Upper lobe of left lung (tissue), 6 donors: ENCODE measurements at regions not wholly inside any gene's neighbourhood (a gene's known extent, or its start where the extent isn't known, plus 50 kb on each side); places are given as distances from the start of the nearest gene placed in this dataset.
"Not testable (repeated sequence)": the region's sequence is repeated elsewhere in the genome, so short reads cannot be mapped to it uniquely, and the experiment has no call there.

Experiments
- ATAC-seq, 2 donors: fragments of 200-7000 bp; cut with Tn5 transposase; one replicate each; pipeline ENCODE4 v1.9.1; 2022; ENCODE audit warnings: mild to moderate bottlenecking in 2 of 2, moderate library complexity in 2 of 2; ENCODE audit not compliant: low FRiP score in 2 of 2
- DNase-seq, 2 donors: peaks; one replicate each; pipeline ENCODE4 v3.0.0-alpha.2; 2019 to 2020
- H3K27ac ChIP-seq, 4 donors: fragments of 200-600 bp; sonication (generic); one replicate each; pipeline ENCODE4 v1.5.1; 2016 to 2019
- H3K27me3 ChIP-seq, 4 donors: fragments of 200-600 bp; sonication (generic); one replicate each; pipeline ENCODE4 v1.5.1; 2017 to 2019
- H3K36me3 ChIP-seq, 4 donors: fragments of 200-600 bp; sonication (generic); one replicate each; pipeline ENCODE4 v1.5.1; 2016 to 2019
- H3K4me1 ChIP-seq, 4 donors: fragments of 200-600 bp; sonication (generic); one replicate each; pipeline ENCODE4 v1.5.1; 2018 to 2019
- H3K4me3 ChIP-seq, 4 donors: fragments of 200-600 bp; sonication (generic); one replicate each; pipeline ENCODE4 v1.5.1; 2017 to 2019; ENCODE audit warnings: mild to moderate bottlenecking in 2 of 4, moderate library complexity in 1 of 4
- H3K9me3 ChIP-seq, 4 donors: fragments of 200-600 bp; sonication (generic); one replicate each; pipeline ENCODE4 v1.5.1; 2018 to 2019
- CTCF ChIP-seq, 6 experiments: fragments of 450-650 bp in 4 of 6; fragments of 200-600 bp in 2 of 6; sonication (generic) in 2 of 6; IDR thresholded peaks; one replicate each; pipeline ENCODE4 v1.5.1; 2016 to 2019; ENCODE audit warnings: antibody characterized with exemption in 6 of 6
- EP300 ChIP-seq, 4 donors: sonication (generic); formaldehyde crosslinking; IDR thresholded peaks; one replicate each; pipeline ENCODE4 v1.5.1; 2017; ENCODE audit warnings: antibody characterized with exemption in 4 of 4, control low read depth in 2 of 4
- POLR2A ChIP-seq, 4 donors: fragments of 450-650 bp; IDR thresholded peaks; one replicate each; pipeline ENCODE4 v1.5.1; 2016 to 2017; ENCODE audit warnings: antibody characterized with exemption in 4 of 4, mild to moderate bottlenecking in 2 of 4
- POLR2AphosphoS5 ChIP-seq, 2 donors: sonication (generic); formaldehyde crosslinking; IDR thresholded peaks; one replicate each; pipeline ENCODE4 v1.5.1; 2017; ENCODE audit warnings: antibody characterized with exemption in 2 of 2
- WGBS, 2 donors: methylation state at CpG; one replicate each; pipeline ENCODE4 v1.1.5; 2017 to 2018; 5-methylcytosine and 5-hydroxymethylcytosine counted together
- donor health status: DM: no; HTN: no; CAD: no; lungs with moderate emphysema.
- donor health status: DM: no; HTN: yes; CAD: no; lungs with severe emphysema.

GRCh38 chr10:4395731-4396130, 430.3 kb upstream of the AKR1E2 start:
- 95 to 97% methylated on average over 6 of the region's 6 CpGs for WGBS, 2 donors

GRCh38 chr10:4394455-4394854, 431.6 kb upstream of the AKR1E2 start:
- DNase-seq, H3K27me3 ChIP-seq, H3K27ac ChIP-seq, H3K4me3 ChIP-seq, H3K9me3 ChIP-seq, ATAC-seq, H3K4me1 ChIP-seq, H3K36me3 ChIP-seq: not testable (repeated sequence)
- WGBS, 2 donors: 98 to 100% methylated on average over 3 of the region's 3 CpGs

More at GRCh38 chr10:4395731-4396130, 430.3 kb upstream of the AKR1E2 start:
- TF ChIP-seq EP300 (IDR thresholded peaks at IDR 0.05) (no peak), CTCF (IDR thresholded peaks at IDR 0.05) (no peak), POLR2A (IDR thresholded peaks at IDR 0.05) (no peak), POLR2AphosphoS5 (IDR thresholded peaks at IDR 0.05) (no peak)
- ATAC-seq (no peak), DNase-seq (no peak)
- no peaks in the 10 kb centered on the region for H3K4me1 ChIP-seq
- no peaks in the 10 kb centered on the region for H3K9me3 ChIP-seq
- H3K27me3 ChIP-seq: no peaks in the 10 kb centered on the region
- no peaks in the 10 kb centered on the region for H3K36me3 ChIP-seq
- no peak overlapping the region for H3K27ac ChIP-seq
- H3K4me3 ChIP-seq: no peak overlapping the region

GRCh38 chr10:4391683-4392082, 434.3 kb upstream of the AKR1E2 start:
- Histone ChIP-seq H3K27me3 (no peaks in the 10 kb centered on the region), H3K27ac (no peak overlapping the region), H3K4me1 (no peaks in the 10 kb centered on the region), H3K9me3 (no peaks in the 10 kb centered on the region), H3K36me3 (no peaks in the 10 kb centered on the region), H3K4me3 (no peak overlapping the region)
- TF ChIP-seq POLR2A (IDR thresholded peaks at IDR 0.05) (no peak), POLR2AphosphoS5 (IDR thresholded peaks at IDR 0.05) (no peak), CTCF (IDR thresholded peaks at IDR 0.05) (no peak), EP300 (IDR thresholded peaks at IDR 0.05) (no peak)
- WGBS, 2 donors: 82 to 89% methylated on average over 3 of the region's 3 CpGs
- no peak for ATAC-seq
- DNase-seq: no peak

- no peaks in the 10 kb centered on the region for H3K4me1 ChIP-seq
- no peaks in the 10 kb centered on the region for H3K36me3 ChIP-seq
- H3K9me3 ChIP-seq: no peaks in the 10 kb centered on the region
- no peak overlapping the region for H3K4me3 ChIP-seq
- no peak for TF ChIP-seq EP300 (IDR thresholded peaks at IDR 0.05)
- DNase-seq (no peak), ATAC-seq (no peak)
- WGBS, 2 donors: 93 to 97% methylated on average over 2 of the region's 2 CpGs
- no peak overlapping the region for H3K27ac ChIP-seq
- no peaks in the 10 kb centered on the region for H3K27me3 ChIP-seq
Measured at GRCh38 chr10:4390219-4390618, 435.8 kb upstream of the AKR1E2 start.

GRCh38 chr10:4385231-4385870, 440.7 kb upstream of the AKR1E2 start:
- no peak for TF ChIP-seq EP300 (IDR thresholded peaks at IDR 0.05)

GRCh38 chr10:4384245-4384644, 441.8 kb upstream of the AKR1E2 start:
- TF ChIP-seq POLR2A (IDR thresholded peaks at IDR 0.05) (no peak), CTCF (IDR thresholded peaks at IDR 0.05) (no peak), POLR2AphosphoS5 (IDR thresholded peaks at IDR 0.05) (no peak), EP300 (IDR thresholded peaks at IDR 0.05) (no peak)
- Histone ChIP-seq H3K27me3 (no peaks in the 10 kb centered on the region), H3K4me1 (no peaks in the 10 kb centered on the region), H3K36me3 (no peaks in the 10 kb centered on the region), H3K4me3 (no peak overlapping the region), H3K9me3 (no peaks in the 10 kb centered on the region), H3K27ac (no peak overlapping the region)
- DNase-seq (no peak), ATAC-seq (no peak)
- 29 to 42% methylated on average over 4 of the region's 4 CpGs for WGBS, 2 donors

More at GRCh38 chr10:4385231-4385870, 440.7 kb upstream of the AKR1E2 start:
- Histone ChIP-seq H3K27me3 (no peaks in the 10 kb centered on the region), H3K27ac (no peak overlapping the region), H3K4me1 (no peaks in the 10 kb centered on the region), H3K9me3 (no peaks in the 10 kb centered on the region), H3K4me3 (no peak overlapping the region), H3K36me3 (no peaks in the 10 kb centered on the region)
- WGBS, 2 donors: 89 to 91% methylated on average over 7 of the region's 7 CpGs
- DNase-seq (no peak), ATAC-seq (no peak)
